ENCODE measurements at regions not wholly inside any gene's neighbourhood (a gene's known extent, or its start where the extent isn't known, plus 50 kb on each side); places are given as distances from the start of the nearest gene placed in this dataset.

- H3K79me2 ChIP-seq (replicated peaks; ENCODE audit: insufficient read depth), result no peaks in the 10 kb centered on the region
- H3K9me2 ChIP-seq (ENCODE audit: insufficient read depth), result no peaks in the 10 kb centered on the region
- no peaks in the 10 kb centered on the region for H3K36me3 Mint-ChIP-seq (ENCODE audit: low read depth)
- no peaks in the 10 kb centered on the region for H3K27me3 ChIP-seq (ENCODE audit: insufficient read depth)
- H3F3A ChIP-seq (replicated peaks; ENCODE audit: low read depth), result 0 out of 2 replicates have a peak, but pooled peaks cover 4% of the 10 kb centered on the region
- H3K9me3 Mint-ChIP-seq, result no peaks in the 10 kb centered on the region
- no peak for TF ChIP-seq EZH2phosphoT487 (IDR thresholded peaks at IDR 0.05; ENCODE audit: unreplicated experiment)
- no peak for TF ChIP-seq ZNF114 (CRISPR knock-in tag; IDR thresholded peaks at IDR 0.05)
- TF ChIP-seq ZNF462 (CRISPR knock-in tag; IDR thresholded peaks at IDR 0.05), result no peak
- no peak for TF ChIP-seq POLR2AphosphoS5 (IDR thresholded peaks at IDR 0.05; ENCODE audit: low read depth)
- no peak for TF ChIP-seq JUNB (IDR thresholded peaks at IDR 0.05; ENCODE audit: unreplicated experiment)
- no peak for TF ChIP-seq REST (IDR thresholded peaks at IDR 0.05; ENCODE audit: unreplicated experiment)
- no peak for TF ChIP-seq ETS1 (IDR thresholded peaks at IDR 0.05)
- TF ChIP-seq STAT1 (IDR thresholded peaks at IDR 0.05; ENCODE audit: unreplicated experiment), result no peak
- no peak for TF ChIP-seq NANOG (IDR thresholded peaks at IDR 0.05; ENCODE audit: borderline replicate concordance)
- TF ChIP-seq ZNF331 (CRISPR knock-in tag; IDR thresholded peaks at IDR 0.05; ENCODE audit: low read depth), result no peak
- no peak for TF ChIP-seq CREB1 (CRISPR knock-in tag; IDR thresholded peaks at IDR 0.05; ENCODE audit: low read depth)
- no peak for TF ChIP-seq CTCF (conservative IDR thresholded peaks at IDR 0.05; ENCODE audit: low read depth in 2 of 2)
- TF ChIP-seq EZH2 (IDR thresholded peaks at IDR 0.05; ENCODE audit: low read depth, unreplicated experiment), result no peak
- H3K4me1 Mint-ChIP-seq, result peaks cover 41% of the 10 kb centered on the region
- H2AFZ ChIP-seq, result peak overlapping the region; percentile 52
- no peak overlapping the region for H3K4me3 Mint-ChIP-seq
- ATAC-seq (no peak), DNase-seq (ENCODE audit: low spot score) (no peak)
- H3K4me2 ChIP-seq, result peak overlapping the region; percentile 32; the same call in 1 of the 2 replicates
- no peak overlapping the region for H3K4me3 ChIP-seq
- H3K27me3 Mint-ChIP-seq (ENCODE audit: insufficient read depth, low read depth, poor library complexity), result peaks cover 6% of the 10 kb centered on the region
- peaks cover 47% of the 10 kb centered on the region for H3K4me1 ChIP-seq (ENCODE audit: insufficient read depth)
- no peaks in the 10 kb centered on the region for H4K20me1 ChIP-seq (replicated peaks; ENCODE audit: insufficient read depth)
- H3K27ac ChIP-seq (ENCODE audit: low read depth), result no peak overlapping the region
- no peaks in the 10 kb centered on the region for H3K36me3 ChIP-seq (ENCODE audit: insufficient read depth)
- no peak overlapping the region for H3K27ac Mint-ChIP-seq
Measured at GRCh38 chr1:38787041-38787440, 72.5 kb downstream of the RRAGC start.

All from GM23338 (cell line).